Mononuclear cell (primary cell): ENCODE measurements at regions not wholly inside any gene's neighbourhood (a gene's known extent, or its start where the extent isn't known, plus 50 kb on each side); places are given as distances from the start of the nearest gene placed in this dataset.

ENCODE experiments used
- H3K27me3 ChIP-seq: 2 replicates; pipeline ENCODE4 v1.6.0; 2011; ENCODE audit warnings: low read length, control low read depth; ENCODE audit not compliant: insufficient read depth
- H3K4me1 ChIP-seq: 2 replicates; pipeline ENCODE4 v1.5.1; 2011; ENCODE audit warnings: mild to moderate bottlenecking, low read length, control low read depth; ENCODE audit not compliant: insufficient read depth
- H3K4me3 ChIP-seq: 2 replicates; pipeline ENCODE4 v1.5.1; 2011; ENCODE audit warnings: mild to moderate bottlenecking, low read length, moderate library complexity
- H3K9me3 ChIP-seq: 2 replicates; pipeline ENCODE4 v1.5.1; 2011; ENCODE audit warnings: low read depth, mild to moderate bottlenecking, control low read depth, low read length

- H3K9me3 ChIP-seq = no peaks in the 10 kb centered on the region
- no peak overlapping the region for H3K4me3 ChIP-seq
- no peaks in the 10 kb centered on the region for H3K4me1 ChIP-seq
- no peaks in the 10 kb centered on the region for H3K27me3 ChIP-seq
Measured at GRCh38 chr7:69395061-69395714, 203.1 kb upstream of the AUTS2 start.

GRCh38 chr7:69398986-69399385, 199.3 kb upstream of the AUTS2 start:
- Histone ChIP-seq H3K9me3 (no peaks in the 10 kb centered on the region), H3K4me3 (no peak overlapping the region), H3K4me1 (no peaks in the 10 kb centered on the region), H3K27me3 (no peaks in the 10 kb centered on the region)

- Histone ChIP-seq H3K4me1 (no peaks in the 10 kb centered on the region), H3K4me3 (no peak overlapping the region), H3K9me3 (no peaks in the 10 kb centered on the region), H3K27me3 (no peaks in the 10 kb centered on the region)
Measured at GRCh38 chr7:69399401-69399800, 198.9 kb upstream of the AUTS2 start.

- Histone ChIP-seq H3K27me3 (no peaks in the 10 kb centered on the region), H3K4me1 (no peaks in the 10 kb centered on the region), H3K9me3 (no peaks in the 10 kb centered on the region), H3K4me3 (no peak overlapping the region)
Measured at GRCh38 chr7:69402696-69403095, 195.6 kb upstream of the AUTS2 start.

- no peaks in the 10 kb centered on the region for H3K4me1 ChIP-seq
- no peaks in the 10 kb centered on the region for H3K9me3 ChIP-seq
- H3K4me3 ChIP-seq = no peak overlapping the region
- H3K27me3 ChIP-seq = no peaks in the 10 kb centered on the region
Measured at GRCh38 chr7:69403169-69403568, 195.1 kb upstream of the AUTS2 start.

- no peak overlapping the region for H3K4me3 ChIP-seq
- no peaks in the 10 kb centered on the region for H3K4me1 ChIP-seq
- H3K27me3 ChIP-seq = no peaks in the 10 kb centered on the region
- no peaks in the 10 kb centered on the region for H3K9me3 ChIP-seq
Measured at GRCh38 chr7:69411018-69411417, 187.3 kb upstream of the AUTS2 start.

- no peaks in the 10 kb centered on the region for H3K27me3 ChIP-seq
- no peaks in the 10 kb centered on the region for H3K9me3 ChIP-seq
- no peaks in the 10 kb centered on the region for H3K4me1 ChIP-seq
- H3K4me3 ChIP-seq = no peak overlapping the region
Measured at GRCh38 chr7:69411466-69411865, 186.8 kb upstream of the AUTS2 start.

- Histone ChIP-seq H3K27me3 (no peaks in the 10 kb centered on the region), H3K4me3 (no peak overlapping the region), H3K9me3 (no peaks in the 10 kb centered on the region), H3K4me1 (no peaks in the 10 kb centered on the region)
Measured at GRCh38 chr7:69412331-69413146, 185.7 kb upstream of the AUTS2 start.

- Histone ChIP-seq H3K27me3 (no peaks in the 10 kb centered on the region), H3K4me3 (no peak overlapping the region), H3K9me3 (no peaks in the 10 kb centered on the region), H3K4me1 (no peaks in the 10 kb centered on the region)
Measured at GRCh38 chr7:69414555-69414954, 183.7 kb upstream of the AUTS2 start.

GRCh38 chr7:69418869-69419670, 179.2 kb upstream of the AUTS2 start:
- Histone ChIP-seq H3K9me3 (no peaks in the 10 kb centered on the region), H3K4me3 (no peak overlapping the region), H3K27me3 (no peaks in the 10 kb centered on the region), H3K4me1 (no peaks in the 10 kb centered on the region)

- no peaks in the 10 kb centered on the region for H3K9me3 ChIP-seq
- H3K4me1 ChIP-seq = no peaks in the 10 kb centered on the region
- H3K4me3 ChIP-seq = no peak overlapping the region
- H3K27me3 ChIP-seq = no peaks in the 10 kb centered on the region
Measured at GRCh38 chr7:69419934-69420333, 178.3 kb upstream of the AUTS2 start.

- Histone ChIP-seq H3K27me3 (no peaks in the 10 kb centered on the region), H3K4me1 (no peaks in the 10 kb centered on the region), H3K4me3 (no peak overlapping the region), H3K9me3 (no peaks in the 10 kb centered on the region)
Measured at GRCh38 chr7:69422574-69422985, 175.7 kb upstream of the AUTS2 start.

GRCh38 chr7:69426705-69427104, 171.6 kb upstream of the AUTS2 start:
- H3K4me3 ChIP-seq = no peak overlapping the region
- H3K9me3 ChIP-seq = no peaks in the 10 kb centered on the region
- no peaks in the 10 kb centered on the region for H3K27me3 ChIP-seq
- peaks cover 12% of the 10 kb centered on the region for H3K4me1 ChIP-seq

GRCh38 chr7:69428089-69428488, 170.2 kb upstream of the AUTS2 start:
- no peaks in the 10 kb centered on the region for H3K9me3 ChIP-seq
- H3K4me1 ChIP-seq = peaks cover 12% of the 10 kb centered on the region
- no peaks in the 10 kb centered on the region for H3K27me3 ChIP-seq
- no peak overlapping the region for H3K4me3 ChIP-seq

GRCh38 chr7:69429911-69430383, 168.3 kb upstream of the AUTS2 start:
- peaks cover 12% of the 10 kb centered on the region for H3K4me1 ChIP-seq
- H3K4me3 ChIP-seq = no peak overlapping the region
- H3K9me3 ChIP-seq = no peaks in the 10 kb centered on the region
- no peaks in the 10 kb centered on the region for H3K27me3 ChIP-seq
